ENCODE measurements at regions not wholly inside any gene's neighbourhood (a gene's known extent, or its start where the extent isn't known, plus 50 kb on each side); places are given as distances from the start of the nearest gene placed in this dataset.

GRCh38 chr1:239717097-239717917, 330.9 kb downstream of the CHRM3 start:
- Mint-ChIP-seq H3K27ac (ENCODE audit: unreplicated experiment) (no peak overlapping the region), H3K27me3 (ENCODE audit: low read depth) (no peaks in the 10 kb centered on the region), H3K4me1 (no peaks in the 10 kb centered on the region), H3K36me3 (ENCODE audit: low read depth) (no peaks in the 10 kb centered on the region), H3K9me3 (no peaks in the 10 kb centered on the region), H3K4me3 (no peak overlapping the region)
- TF ChIP-seq, protein P1, sequence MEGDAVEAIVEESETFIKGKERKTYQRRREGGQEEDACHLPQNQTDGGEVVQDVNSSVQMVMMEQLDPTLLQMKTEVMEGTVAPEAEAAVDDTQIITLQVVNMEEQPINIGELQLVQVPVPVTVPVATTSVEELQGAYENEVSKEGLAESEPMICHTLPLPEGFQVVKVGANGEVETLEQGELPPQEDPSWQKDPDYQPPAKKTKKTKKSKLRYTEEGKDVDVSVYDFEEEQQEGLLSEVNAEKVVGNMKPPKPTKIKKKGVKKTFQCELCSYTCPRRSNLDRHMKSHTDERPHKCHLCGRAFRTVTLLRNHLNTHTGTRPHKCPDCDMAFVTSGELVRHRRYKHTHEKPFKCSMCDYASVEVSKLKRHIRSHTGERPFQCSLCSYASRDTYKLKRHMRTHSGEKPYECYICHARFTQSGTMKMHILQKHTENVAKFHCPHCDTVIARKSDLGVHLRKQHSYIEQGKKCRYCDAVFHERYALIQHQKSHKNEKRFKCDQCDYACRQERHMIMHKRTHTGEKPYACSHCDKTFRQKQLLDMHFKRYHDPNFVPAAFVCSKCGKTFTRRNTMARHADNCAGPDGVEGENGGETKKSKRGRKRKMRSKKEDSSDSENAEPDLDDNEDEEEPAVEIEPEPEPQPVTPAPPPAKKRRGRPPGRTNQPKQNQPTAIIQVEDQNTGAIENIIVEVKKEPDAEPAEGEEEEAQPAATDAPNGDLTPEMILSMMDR (conservative IDR thresholded peaks at IDR 0.05) = no peak
- DNase-seq (ENCODE audit: low read depth, low spot score) = no peak

GRCh38 chr1:239717918-239718184, 331.5 kb downstream of the CHRM3 start:
- no peak overlapping the region for H3K4me3 Mint-ChIP-seq
- H3K36me3 Mint-ChIP-seq (ENCODE audit: low read depth) = no peaks in the 10 kb centered on the region
- no peak for DNase-seq (ENCODE audit: low read depth, low spot score)
- TF ChIP-seq, protein P1 (conservative IDR thresholded peaks at IDR 0.05) = no peak
- H3K4me1 Mint-ChIP-seq = no peaks in the 10 kb centered on the region
- H3K27ac Mint-ChIP-seq (ENCODE audit: unreplicated experiment) = no peak overlapping the region
- H3K9me3 Mint-ChIP-seq = no peaks in the 10 kb centered on the region
- no peaks in the 10 kb centered on the region for H3K27me3 Mint-ChIP-seq (ENCODE audit: low read depth)

- no peak for DNase-seq (ENCODE audit: low read depth, low spot score)
- TF ChIP-seq, protein P1 (conservative IDR thresholded peaks at IDR 0.05) = no peak
- Mint-ChIP-seq H3K4me1 (no peaks in the 10 kb centered on the region), H3K9me3 (no peaks in the 10 kb centered on the region), H3K27ac (ENCODE audit: unreplicated experiment) (no peak overlapping the region), H3K4me3 (no peak overlapping the region), H3K27me3 (ENCODE audit: low read depth) (no peaks in the 10 kb centered on the region), H3K36me3 (ENCODE audit: low read depth) (no peaks in the 10 kb centered on the region)
Observed at GRCh38 chr1:239718571-239718970, 332.2 kb downstream of the CHRM3 start.

- TF ChIP-seq, protein P1 (conservative IDR thresholded peaks at IDR 0.05) = no peak
- no peaks in the 10 kb centered on the region for H3K27me3 Mint-ChIP-seq (ENCODE audit: low read depth)
- H3K9me3 Mint-ChIP-seq = no peaks in the 10 kb centered on the region
- H3K4me1 Mint-ChIP-seq = no peaks in the 10 kb centered on the region
- DNase-seq (ENCODE audit: low read depth, low spot score) = no peak
- no peak overlapping the region for H3K4me3 Mint-ChIP-seq
- H3K36me3 Mint-ChIP-seq (ENCODE audit: low read depth) = no peaks in the 10 kb centered on the region
- H3K27ac Mint-ChIP-seq (ENCODE audit: unreplicated experiment) = no peak overlapping the region
Observed at GRCh38 chr1:239718997-239719628, 332.7 kb downstream of the CHRM3 start.

- TF ChIP-seq, protein P1 (conservative IDR thresholded peaks at IDR 0.05) = no peak
- no peaks in the 10 kb centered on the region for H3K27me3 Mint-ChIP-seq (ENCODE audit: low read depth)
- no peaks in the 10 kb centered on the region for H3K4me1 Mint-ChIP-seq
- H3K36me3 Mint-ChIP-seq (ENCODE audit: low read depth) = no peaks in the 10 kb centered on the region
- no peak for DNase-seq (ENCODE audit: low read depth, low spot score)
- no peak overlapping the region for H3K27ac Mint-ChIP-seq (ENCODE audit: unreplicated experiment)
- no peak overlapping the region for H3K4me3 Mint-ChIP-seq
- H3K9me3 Mint-ChIP-seq = no peaks in the 10 kb centered on the region
Observed at GRCh38 chr1:239719642-239720258, 333.4 kb downstream of the CHRM3 start.
